MM.1S (cell line): ENCODE measurements at regions not wholly inside any gene's neighbourhood (a gene's known extent, or its start where the extent isn't known, plus 50 kb on each side); places are given as distances from the start of the nearest gene placed in this dataset.
"Not testable (repeated sequence)": the region's sequence is repeated elsewhere in the genome, so short reads cannot be mapped to it uniquely, and the experiment has no call there.

Experiments used
- DNase-seq: peaks from one replicate; pipeline ENCODE4 v3.0.0-alpha.2; 2015
- H2AFZ ChIP-seq: fragments of 300-600 bp; sonication (generic); 2 replicates; pipeline ENCODE4 v1.6.0; 2016; ENCODE audit warnings: antibody characterized with exemption, low read length
- H3F3A ChIP-seq: fragments of 300-600 bp; sonication (generic); 2 replicates; pipeline ENCODE4 v1.6.1; 2016; ENCODE audit warnings: mild to moderate bottlenecking, antibody characterized with exemption, low read length, moderate library complexity, mixed read lengths; ENCODE audit not compliant: insufficient read depth
- H3K27ac ChIP-seq: fragments of 300-600 bp; sonication (generic); 2 replicates; pipeline ENCODE4 v1.5.1; 2016; ENCODE audit warnings: mild to moderate bottlenecking, low read length
- H3K27me3 ChIP-seq: fragments of 300-600 bp; sonication (generic); replicated peaks from 2 replicates; pipeline ENCODE4 v1.6.0; 2016; ENCODE audit warnings: low read length; ENCODE audit not compliant: insufficient read depth
- H3K36me3 ChIP-seq: fragments of 300-600 bp; sonication (generic); replicated peaks from 2 replicates; pipeline ENCODE4 v1.6.1; 2016; ENCODE audit warnings: mild to moderate bottlenecking, low read length, mixed read lengths; ENCODE audit not compliant: insufficient read depth
- H3K4me1 ChIP-seq: fragments of 300-600 bp; sonication (generic); 2 replicates; pipeline ENCODE4 v1.6.1; 2016; ENCODE audit warnings: low read length, mixed read lengths
- H3K4me2 ChIP-seq: fragments of 300-600 bp; sonication (generic); 2 replicates; pipeline ENCODE4 v1.6.0; 2016; ENCODE audit warnings: low read depth, low read length
- H3K4me3 ChIP-seq: fragments of 300-600 bp; sonication (generic); 2 replicates; pipeline ENCODE4 v1.5.1; 2016; ENCODE audit warnings: low read length, mixed read lengths
- H3K79me2 ChIP-seq: fragments of 300-600 bp; sonication (generic); 2 replicates; pipeline ENCODE4 v1.6.1; 2016; ENCODE audit warnings: mixed run types, low read length, mixed read lengths
- H3K9ac ChIP-seq: fragments of 300-600 bp; sonication (generic); 2 replicates; pipeline ENCODE4 v1.6.1; 2016; ENCODE audit warnings: low read length, mixed read lengths
- H3K9me2 ChIP-seq: fragments of 300-600 bp; sonication (generic); replicated peaks from 2 replicates; pipeline ENCODE4 v1.6.1; 2016; ENCODE audit warnings: mild to moderate bottlenecking, low read length, mixed read lengths; ENCODE audit not compliant: insufficient read depth
- H3K9me3 ChIP-seq: fragments of 300-600 bp; sonication (generic); replicated peaks from 2 replicates; pipeline ENCODE4 v1.6.1; 2016; ENCODE audit warnings: mild to moderate bottlenecking, low read length, mixed read lengths; ENCODE audit not compliant: insufficient read depth
- H4K20me1 ChIP-seq: fragments of 300-600 bp; sonication (generic); 2 replicates; pipeline ENCODE4 v1.6.1; 2016; ENCODE audit warnings: mild to moderate bottlenecking, low read length, moderate library complexity, mixed read lengths; ENCODE audit not compliant: insufficient read depth
- CTCF ChIP-seq: fragments of 300-600 bp; sonication (generic); IDR thresholded peaks from 2 replicates; pipeline ENCODE4 v1.5.1; 2016; ENCODE audit warnings: antibody characterized with exemption, low read length, mixed read lengths
- EZH2 ChIP-seq: fragments of 300-600 bp; sonication (generic); optimal IDR thresholded peaks from 2 replicates; pipeline ENCODE3; 2017; ENCODE audit warnings: low read depth, mild to moderate bottlenecking, antibody characterized with exemption, low read length, mixed read lengths
- EZH2phosphoT487 ChIP-seq: fragments of 300-600 bp; sonication (generic); IDR thresholded peaks from 2 replicates; pipeline ENCODE4 v1.6.1; 2018; ENCODE audit warnings: antibody characterized with exemption, low read length

DNA sequence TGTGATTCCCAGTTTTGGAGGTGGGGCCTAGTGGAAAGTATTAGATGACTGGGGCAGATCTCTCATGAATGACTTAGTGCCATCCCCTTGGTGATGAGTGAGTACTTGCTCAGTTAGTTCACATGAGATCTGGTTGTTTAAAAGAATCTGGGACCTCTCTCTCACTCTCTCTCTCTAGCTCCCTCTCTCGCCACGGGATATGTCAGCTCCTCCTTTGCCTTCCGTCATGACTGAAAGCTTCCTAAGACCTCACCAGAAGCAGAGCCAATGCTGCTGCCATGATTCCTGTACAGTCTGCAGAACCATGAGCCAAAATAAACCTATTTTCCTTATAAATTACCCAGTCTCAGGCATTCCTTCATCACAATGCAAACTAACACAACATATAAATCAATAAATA is 176.7 kb downstream of the PRELID2 start:
- no peak for TF ChIP-seq EZH2
- TF ChIP-seq CTCF = no peak
- TF ChIP-seq EZH2phosphoT487 = no peak
- DNase-seq = no peak
- H3K9ac ChIP-seq = no peak overlapping the region
- no peak overlapping the region for H3K4me3 ChIP-seq
- H3F3A ChIP-seq = no peaks in the 10 kb centered on the region
- H3K27ac ChIP-seq = no peak overlapping the region
- H2AFZ ChIP-seq = no peak overlapping the region
- H4K20me1 ChIP-seq = no peaks in the 10 kb centered on the region
- H3K36me3 ChIP-seq = no peaks in the 10 kb centered on the region
- H3K9me2 ChIP-seq = no peaks in the 10 kb centered on the region
- no peaks in the 10 kb centered on the region for H3K79me2 ChIP-seq
- H3K4me2 ChIP-seq = no peak overlapping the region
- no peaks in the 10 kb centered on the region for H3K27me3 ChIP-seq
- H3K4me1 ChIP-seq = no peaks in the 10 kb centered on the region
- H3K9me3 ChIP-seq = no peaks in the 10 kb centered on the region

- not testable (repeated sequence) for H2AFZ ChIP-seq, H3K9me2 ChIP-seq, H3K9me3 ChIP-seq, H3K9ac ChIP-seq, H3K79me2 ChIP-seq, H3F3A ChIP-seq, DNase-seq, H4K20me1 ChIP-seq, H3K36me3 ChIP-seq, H3K4me1 ChIP-seq, H3K4me2 ChIP-seq, H3K4me3 ChIP-seq, H3K27ac ChIP-seq, H3K27me3 ChIP-seq
Observed at GRCh38 chr5:145652700-145653099, 182.4 kb downstream of the PRELID2 start.

- not testable (repeated sequence) for H3K36me3 ChIP-seq, H3K9ac ChIP-seq
Observed at GRCh38 chr5:145647137-145647536, 188.0 kb downstream of the PRELID2 start.

DNA sequence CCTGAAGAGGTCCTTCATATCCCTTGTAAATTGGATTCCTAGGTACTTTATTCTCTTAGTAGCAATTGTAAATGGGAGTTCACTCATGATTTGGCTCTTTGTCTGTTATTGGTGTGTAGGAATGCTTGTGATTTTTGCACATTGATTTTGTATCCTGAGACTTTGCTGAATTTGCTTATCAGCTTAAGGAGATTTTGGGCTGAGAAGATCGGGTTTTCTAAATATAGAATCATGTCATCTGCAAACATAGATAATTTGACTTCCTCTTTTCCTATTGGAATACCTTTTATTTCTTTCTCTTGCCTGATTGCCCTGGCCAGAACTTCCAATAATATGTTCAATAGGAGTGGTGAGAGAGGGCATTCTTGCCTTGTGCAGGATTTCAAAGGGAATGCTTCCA is 191.9 kb downstream of the PRELID2 start:
- not testable (repeated sequence) for H3K36me3 ChIP-seq, H3K4me3 ChIP-seq, DNase-seq, H3F3A ChIP-seq, H3K9me2 ChIP-seq, H3K27ac ChIP-seq, H3K79me2 ChIP-seq, H3K9ac ChIP-seq, H4K20me1 ChIP-seq, H3K4me2 ChIP-seq, H3K27me3 ChIP-seq, H2AFZ ChIP-seq, H3K4me1 ChIP-seq, H3K9me3 ChIP-seq

More at GRCh38 chr5:145647137-145647536, 188.0 kb downstream of the PRELID2 start:
- H3K4me1 ChIP-seq, H3F3A ChIP-seq, H3K9me3 ChIP-seq, H3K27me3 ChIP-seq, DNase-seq, H4K20me1 ChIP-seq, H3K4me2 ChIP-seq, H2AFZ ChIP-seq, H3K9me2 ChIP-seq, H3K27ac ChIP-seq, H3K4me3 ChIP-seq, H3K79me2 ChIP-seq: not testable (repeated sequence)

DNA sequence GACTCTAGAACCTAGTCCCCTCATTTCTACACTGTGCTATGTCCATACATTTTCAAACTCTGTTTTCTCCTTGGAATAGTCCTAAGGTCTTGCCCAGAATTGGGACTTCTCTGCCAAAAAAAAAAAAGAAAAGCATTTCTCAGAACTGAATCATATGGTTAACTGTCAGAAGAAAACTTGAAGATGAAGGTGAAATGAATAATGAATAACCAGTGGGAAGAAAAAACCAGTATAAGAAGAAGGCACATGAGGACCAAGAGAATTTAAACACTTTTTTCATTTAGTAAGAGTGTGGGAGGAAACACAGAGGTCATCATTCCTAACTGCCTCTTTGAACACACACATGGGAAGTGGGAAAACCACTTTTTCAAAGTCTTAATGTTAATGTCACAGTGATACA is 197.7 kb downstream of the PRELID2 start:
- H3K36me3 ChIP-seq = no peaks in the 10 kb centered on the region
- no peak overlapping the region for H3K4me3 ChIP-seq
- no peaks in the 10 kb centered on the region for H4K20me1 ChIP-seq
- H3K27ac ChIP-seq = no peak overlapping the region
- H3K4me2 ChIP-seq = no peak overlapping the region
- no peaks in the 10 kb centered on the region for H3K4me1 ChIP-seq
- no peak overlapping the region for H2AFZ ChIP-seq
- no peaks in the 10 kb centered on the region for H3K79me2 ChIP-seq
- TF ChIP-seq CTCF (no peak), EZH2phosphoT487 (no peak), EZH2 (no peak)
- no peaks in the 10 kb centered on the region for H3K27me3 ChIP-seq
- H3K9me2 ChIP-seq = no peaks in the 10 kb centered on the region
- H3K9me3 ChIP-seq = no peaks in the 10 kb centered on the region
- no peaks in the 10 kb centered on the region for H3F3A ChIP-seq
- DNase-seq = no peak
- H3K9ac ChIP-seq = no peak overlapping the region
